ENCODE measurements at regions not wholly inside any gene's neighbourhood (a gene's known extent, or its start where the extent isn't known, plus 50 kb on each side); places are given as distances from the start of the nearest gene placed in this dataset.

DNA sequence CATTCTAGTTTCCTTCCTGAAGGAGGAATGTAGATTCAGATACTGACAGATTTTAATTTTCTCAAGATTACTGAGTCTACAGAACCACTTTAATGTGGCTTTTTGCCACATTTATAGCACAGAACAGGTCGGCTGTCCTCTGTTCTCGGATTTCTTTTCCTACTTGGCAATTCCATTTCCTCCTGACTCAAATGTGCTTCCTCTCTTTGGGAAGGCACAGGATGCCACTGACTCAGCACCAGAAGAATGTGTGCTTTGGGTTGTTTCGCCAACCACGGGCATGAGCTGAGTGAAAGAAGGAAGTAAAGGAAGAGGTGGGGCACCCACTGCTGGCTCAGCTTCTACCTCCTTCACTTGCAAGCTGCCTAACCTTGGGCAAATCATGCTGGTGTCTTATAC lies 970.6 kb upstream of the ACVR2A start:
- Histone ChIP-seq H3K9me3 (ENCODE audit: control insufficient read depth, insufficient read depth, low read depth, low read length) (no peaks in the 10 kb centered on the region), H3K36me3 (ENCODE audit: control insufficient read depth in 2 of 2, insufficient read depth in 1 of 2, low read length in 2 of 2) (no peaks in the 10 kb centered on the region), H3K27ac (ENCODE audit: extremely low read depth, low read depth, low read length) (no peak overlapping the region), H3K4me3 (ENCODE audit: low read depth, low read length) (no peak overlapping the region), H3K4me1 (ENCODE audit: control insufficient read depth, insufficient read depth, low read length) (no peaks in the 10 kb centered on the region)
- TF ChIP-seq ZNF596 (tag by site-specific recombination; IDR thresholded peaks at IDR 0.05) (no peak), ZNF776 (tag by site-specific recombination; IDR thresholded peaks at IDR 0.05; ENCODE audit: borderline replicate concordance) (no peak), ZNF792 (tag by site-specific recombination; IDR thresholded peaks at IDR 0.05) (no peak)
- TF ChIP-seq, protein P1, sequence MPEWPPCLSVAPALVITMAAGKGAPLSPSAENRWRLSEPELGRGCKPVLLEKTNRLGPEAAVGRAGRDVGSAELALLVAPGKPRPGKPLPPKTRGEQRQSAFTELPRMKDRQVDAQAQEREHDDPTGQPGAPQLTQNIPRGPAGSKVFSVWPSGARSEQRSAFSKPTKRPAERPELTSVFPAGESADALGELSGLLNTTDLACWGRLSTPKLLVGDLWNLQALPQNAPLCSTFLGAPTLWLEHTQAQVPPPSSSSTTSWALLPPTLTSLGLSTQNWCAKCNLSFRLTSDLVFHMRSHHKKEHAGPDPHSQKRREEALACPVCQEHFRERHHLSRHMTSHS (tag by site-specific recombination; IDR thresholded peaks at IDR 0.05), result no peak
- POLR2A ChIA-PET, result no interaction called here
- CTCF ChIA-PET, result no interaction called here

DNA sequence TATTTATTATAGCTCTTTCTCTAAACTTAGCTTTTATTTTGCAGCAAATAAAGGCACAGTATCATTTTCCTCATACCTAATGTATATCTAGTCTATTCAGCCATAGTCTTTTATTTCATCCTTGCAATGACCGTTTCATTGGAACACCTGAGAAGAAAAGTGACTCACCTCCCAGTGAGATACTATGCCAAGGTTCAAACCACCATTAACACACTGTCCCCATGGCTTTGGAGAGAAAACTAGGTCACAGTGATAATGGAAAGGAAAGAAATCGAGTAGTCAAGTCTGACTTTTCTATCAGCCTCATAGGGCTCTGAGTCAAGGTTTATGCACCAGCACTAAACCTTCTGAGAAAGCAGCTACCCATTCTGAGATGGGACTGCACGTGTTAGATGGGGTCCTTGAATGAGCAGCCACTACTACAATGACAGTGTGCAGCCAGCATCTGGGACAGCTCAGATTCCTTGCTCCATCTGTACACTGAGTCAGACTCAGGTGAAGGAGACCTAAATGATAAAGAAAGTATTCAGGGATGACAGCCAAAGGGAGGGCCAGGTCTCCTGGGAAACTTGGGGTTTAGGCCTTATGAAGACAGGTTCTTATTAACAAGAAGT lies 971.1 kb upstream of the ACVR2A start:
- CTCF ChIA-PET, result no interaction called here

DNA sequence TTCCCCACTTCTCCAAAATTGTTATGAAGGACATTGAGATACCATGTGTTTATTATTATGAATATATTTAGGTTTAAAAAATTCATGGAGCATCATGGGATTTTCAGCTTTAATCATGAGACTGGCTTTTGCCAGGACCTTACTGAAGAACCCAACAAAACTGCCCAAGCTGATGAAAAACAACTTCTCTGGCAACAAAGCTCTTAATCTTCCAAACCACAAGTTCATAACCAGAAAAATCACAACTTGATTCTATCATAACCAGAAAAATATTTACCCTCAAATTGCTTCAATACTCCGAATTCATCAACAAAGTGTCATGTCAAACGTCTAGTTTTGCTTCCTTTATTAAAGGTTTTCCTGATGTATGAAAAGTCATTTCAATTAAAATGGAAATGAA lies 971.8 kb upstream of the ACVR2A start:
- Histone ChIP-seq H3K4me3 (ENCODE audit: low read depth, low read length) (no peak overlapping the region), H3K27ac (ENCODE audit: extremely low read depth, low read depth, low read length) (no peak overlapping the region), H3K36me3 (ENCODE audit: control insufficient read depth in 2 of 2, insufficient read depth in 1 of 2, low read length in 2 of 2) (no peaks in the 10 kb centered on the region), H3K4me1 (ENCODE audit: control insufficient read depth, insufficient read depth, low read length) (no peaks in the 10 kb centered on the region), H3K9me3 (ENCODE audit: control insufficient read depth, insufficient read depth, low read depth, low read length) (no peaks in the 10 kb centered on the region)
- CTCF ChIA-PET, result no interaction called here
- POLR2A ChIA-PET, result no interaction called here
- TF ChIP-seq ZNF2 (tag by site-specific recombination; IDR thresholded peaks at IDR 0.05) (no peak), ZNF473 (tag by site-specific recombination; IDR thresholded peaks at IDR 0.05) (no peak), ZNF311 (tag by site-specific recombination; IDR thresholded peaks at IDR 0.05; ENCODE audit: borderline replicate concordance) (no peak), ZBTB7A (tag by site-specific recombination; IDR thresholded peaks at IDR 0.05; ENCODE audit: low read depth) (no peak), KLF10 (tag by site-specific recombination; IDR thresholded peaks at IDR 0.05) (no peak), ZNF501 (tag by site-specific recombination; IDR thresholded peaks at IDR 0.05) (no peak), ZNF600 (tag by site-specific recombination; IDR thresholded peaks at IDR 0.05) (no peak), ZNF830 (tag by site-specific recombination; IDR thresholded peaks at IDR 0.05; ENCODE audit: low read depth) (no peak)
- TF ChIP-seq, protein P2, sequence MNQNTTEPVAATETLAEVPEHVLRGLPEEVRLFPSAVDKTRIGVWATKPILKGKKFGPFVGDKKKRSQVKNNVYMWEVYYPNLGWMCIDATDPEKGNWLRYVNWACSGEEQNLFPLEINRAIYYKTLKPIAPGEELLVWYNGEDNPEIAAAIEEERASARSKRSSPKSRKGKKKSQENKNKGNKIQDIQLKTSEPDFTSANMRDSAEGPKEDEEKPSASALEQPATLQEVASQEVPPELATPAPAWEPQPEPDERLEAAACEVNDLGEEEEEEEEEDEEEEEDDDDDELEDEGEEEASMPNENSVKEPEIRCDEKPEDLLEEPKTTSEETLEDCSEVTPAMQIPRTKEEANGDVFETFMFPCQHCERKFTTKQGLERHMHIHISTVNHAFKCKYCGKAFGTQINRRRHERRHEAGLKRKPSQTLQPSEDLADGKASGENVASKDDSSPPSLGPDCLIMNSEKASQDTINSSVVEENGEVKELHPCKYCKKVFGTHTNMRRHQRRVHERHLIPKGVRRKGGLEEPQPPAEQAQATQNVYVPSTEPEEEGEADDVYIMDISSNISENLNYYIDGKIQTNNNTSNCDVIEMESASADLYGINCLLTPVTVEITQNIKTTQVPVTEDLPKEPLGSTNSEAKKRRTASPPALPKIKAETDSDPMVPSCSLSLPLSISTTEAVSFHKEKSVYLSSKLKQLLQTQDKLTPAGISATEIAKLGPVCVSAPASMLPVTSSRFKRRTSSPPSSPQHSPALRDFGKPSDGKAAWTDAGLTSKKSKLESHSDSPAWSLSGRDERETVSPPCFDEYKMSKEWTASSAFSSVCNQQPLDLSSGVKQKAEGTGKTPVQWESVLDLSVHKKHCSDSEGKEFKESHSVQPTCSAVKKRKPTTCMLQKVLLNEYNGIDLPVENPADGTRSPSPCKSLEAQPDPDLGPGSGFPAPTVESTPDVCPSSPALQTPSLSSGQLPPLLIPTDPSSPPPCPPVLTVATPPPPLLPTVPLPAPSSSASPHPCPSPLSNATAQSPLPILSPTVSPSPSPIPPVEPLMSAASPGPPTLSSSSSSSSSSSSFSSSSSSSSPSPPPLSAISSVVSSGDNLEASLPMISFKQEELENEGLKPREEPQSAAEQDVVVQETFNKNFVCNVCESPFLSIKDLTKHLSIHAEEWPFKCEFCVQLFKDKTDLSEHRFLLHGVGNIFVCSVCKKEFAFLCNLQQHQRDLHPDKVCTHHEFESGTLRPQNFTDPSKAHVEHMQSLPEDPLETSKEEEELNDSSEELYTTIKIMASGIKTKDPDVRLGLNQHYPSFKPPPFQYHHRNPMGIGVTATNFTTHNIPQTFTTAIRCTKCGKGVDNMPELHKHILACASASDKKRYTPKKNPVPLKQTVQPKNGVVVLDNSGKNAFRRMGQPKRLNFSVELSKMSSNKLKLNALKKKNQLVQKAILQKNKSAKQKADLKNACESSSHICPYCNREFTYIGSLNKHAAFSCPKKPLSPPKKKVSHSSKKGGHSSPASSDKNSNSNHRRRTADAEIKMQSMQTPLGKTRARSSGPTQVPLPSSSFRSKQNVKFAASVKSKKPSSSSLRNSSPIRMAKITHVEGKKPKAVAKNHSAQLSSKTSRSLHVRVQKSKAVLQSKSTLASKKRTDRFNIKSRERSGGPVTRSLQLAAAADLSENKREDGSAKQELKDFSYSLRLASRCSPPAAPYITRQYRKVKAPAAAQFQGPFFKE (tag by site-specific recombination; IDR thresholded peaks at IDR 0.05; ENCODE audit: borderline replicate concordance), result no peak

More for the DNA sequence above, 971.1 kb upstream of the ACVR2A start:
- TF ChIP-seq ZNF239 (tag by site-specific recombination; IDR thresholded peaks at IDR 0.05) (no peak), ZNF600 (tag by site-specific recombination; IDR thresholded peaks at IDR 0.05) (no peak), ZNF433 (tag by site-specific recombination; IDR thresholded peaks at IDR 0.05; ENCODE audit: low read depth) (no peak), ZIC2 (tag by site-specific recombination; IDR thresholded peaks at IDR 0.05) (no peak), ZBTB48 (tag by site-specific recombination; IDR thresholded peaks at IDR 0.05) (no peak), ZNF558 (tag by site-specific recombination; IDR thresholded peaks at IDR 0.05) (no peak), GLIS2 (tag by site-specific recombination; IDR thresholded peaks at IDR 0.05) (no peak), ZFP69B (tag by site-specific recombination; IDR thresholded peaks at IDR 0.05) (no peak), ZNF670 (tag by site-specific recombination; IDR thresholded peaks at IDR 0.05; ENCODE audit: low read depth) (no peak), ZNF610 (tag by site-specific recombination; IDR thresholded peaks at IDR 0.05; ENCODE audit: borderline replicate concordance) (no peak)
- TF ChIP-seq, protein P3, sequence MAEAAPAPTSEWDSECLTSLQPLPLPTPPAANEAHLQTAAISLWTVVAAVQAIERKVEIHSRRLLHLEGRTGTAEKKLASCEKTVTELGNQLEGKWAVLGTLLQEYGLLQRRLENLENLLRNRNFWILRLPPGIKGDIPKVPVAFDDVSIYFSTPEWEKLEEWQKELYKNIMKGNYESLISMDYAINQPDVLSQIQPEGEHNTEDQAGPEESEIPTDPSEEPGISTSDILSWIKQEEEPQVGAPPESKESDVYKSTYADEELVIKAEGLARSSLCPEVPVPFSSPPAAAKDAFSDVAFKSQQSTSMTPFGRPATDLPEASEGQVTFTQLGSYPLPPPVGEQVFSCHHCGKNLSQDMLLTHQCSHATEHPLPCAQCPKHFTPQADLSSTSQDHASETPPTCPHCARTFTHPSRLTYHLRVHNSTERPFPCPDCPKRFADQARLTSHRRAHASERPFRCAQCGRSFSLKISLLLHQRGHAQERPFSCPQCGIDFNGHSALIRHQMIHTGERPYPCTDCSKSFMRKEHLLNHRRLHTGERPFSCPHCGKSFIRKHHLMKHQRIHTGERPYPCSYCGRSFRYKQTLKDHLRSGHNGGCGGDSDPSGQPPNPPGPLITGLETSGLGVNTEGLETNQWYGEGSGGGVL (tag by site-specific recombination; IDR thresholded peaks at IDR 0.05), result no peak
- TF ChIP-seq, protein P4, sequence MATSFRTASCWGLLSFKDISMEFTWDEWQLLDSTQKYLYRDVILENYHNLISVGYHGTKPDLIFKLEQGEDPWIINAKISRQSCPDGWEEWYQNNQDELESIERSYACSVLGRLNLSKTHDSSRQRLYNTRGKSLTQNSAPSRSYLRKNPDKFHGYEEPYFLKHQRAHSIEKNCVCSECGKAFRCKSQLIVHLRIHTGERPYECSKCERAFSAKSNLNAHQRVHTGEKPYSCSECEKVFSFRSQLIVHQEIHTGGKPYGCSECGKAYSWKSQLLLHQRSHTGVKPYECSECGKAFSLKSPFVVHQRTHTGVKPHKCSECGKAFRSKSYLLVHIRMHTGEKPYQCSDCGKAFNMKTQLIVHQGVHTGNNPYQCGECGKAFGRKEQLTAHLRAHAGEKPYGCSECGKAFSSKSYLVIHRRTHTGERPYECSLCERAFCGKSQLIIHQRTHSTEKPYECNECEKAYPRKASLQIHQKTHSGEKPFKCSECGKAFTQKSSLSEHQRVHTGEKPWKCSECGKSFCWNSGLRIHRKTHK (tag by site-specific recombination; IDR thresholded peaks at IDR 0.05), result no peak
- TF ChIP-seq, protein P5, sequence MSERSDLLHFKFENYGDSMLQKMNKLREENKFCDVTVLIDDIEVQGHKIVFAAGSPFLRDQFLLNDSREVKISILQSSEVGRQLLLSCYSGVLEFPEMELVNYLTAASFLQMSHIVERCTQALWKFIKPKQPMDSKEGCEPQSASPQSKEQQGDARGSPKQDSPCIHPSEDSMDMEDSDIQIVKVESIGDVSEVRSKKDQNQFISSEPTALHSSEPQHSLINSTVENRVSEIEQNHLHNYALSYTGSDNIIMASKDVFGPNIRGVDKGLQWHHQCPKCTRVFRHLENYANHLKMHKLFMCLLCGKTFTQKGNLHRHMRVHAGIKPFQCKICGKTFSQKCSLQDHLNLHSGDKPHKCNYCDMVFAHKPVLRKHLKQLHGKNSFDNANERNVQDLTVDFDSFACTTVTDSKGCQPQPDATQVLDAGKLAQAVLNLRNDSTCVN (tag by site-specific recombination; optimal IDR thresholded peaks at IDR 0.05), result no peak
- Histone ChIP-seq H3K4me1 (ENCODE audit: control insufficient read depth, insufficient read depth, low read length) (no peaks in the 10 kb centered on the region), H3K4me3 (ENCODE audit: low read depth, low read length) (no peak overlapping the region), H3K36me3 (ENCODE audit: control insufficient read depth in 2 of 2, insufficient read depth in 1 of 2, low read length in 2 of 2) (no peaks in the 10 kb centered on the region), H3K27ac (ENCODE audit: extremely low read depth, low read depth, low read length) (no peak overlapping the region), H3K9me3 (ENCODE audit: control insufficient read depth, insufficient read depth, low read depth, low read length) (no peaks in the 10 kb centered on the region)
- POLR2A ChIA-PET, result no interaction called here

Data from HEK293 (cell line).